IPS-18a (cell line): ENCODE measurements at regions not wholly inside any gene's neighbourhood (a gene's known extent, or its start where the extent isn't known, plus 50 kb on each side); places are given as distances from the start of the nearest gene placed in this dataset.

Experiments
- H3K27ac ChIP-seq: one replicate; pipeline ENCODE4 v1.5.1; 2013; ENCODE audit warnings: low read length
- H3K27me3 ChIP-seq: one replicate; pipeline ENCODE4 v1.6.1; 2013; ENCODE audit warnings: mild to moderate bottlenecking, low read length; ENCODE audit not compliant: control insufficient read depth, insufficient read depth
- H3K36me3 ChIP-seq: one replicate; pipeline ENCODE4 v1.6.1; 2013; ENCODE audit warnings: low read depth, low read length; ENCODE audit not compliant: control insufficient read depth
- H3K4me1 ChIP-seq: one replicate; pipeline ENCODE4 v1.6.1; 2013; ENCODE audit warnings: low read depth, low read length; ENCODE audit not compliant: control insufficient read depth
- H3K4me3 ChIP-seq: one replicate; pipeline ENCODE4 v1.5.1; 2013; ENCODE audit warnings: low read length
- H3K9ac ChIP-seq: one replicate; pipeline ENCODE4 v1.6.1; 2013; ENCODE audit warnings: mild to moderate bottlenecking, low read length, moderate library complexity
- H3K9me3 ChIP-seq: one replicate; pipeline ENCODE4 v1.6.1; 2013; ENCODE audit warnings: low read depth, low read length; ENCODE audit not compliant: control insufficient read depth

DNA sequence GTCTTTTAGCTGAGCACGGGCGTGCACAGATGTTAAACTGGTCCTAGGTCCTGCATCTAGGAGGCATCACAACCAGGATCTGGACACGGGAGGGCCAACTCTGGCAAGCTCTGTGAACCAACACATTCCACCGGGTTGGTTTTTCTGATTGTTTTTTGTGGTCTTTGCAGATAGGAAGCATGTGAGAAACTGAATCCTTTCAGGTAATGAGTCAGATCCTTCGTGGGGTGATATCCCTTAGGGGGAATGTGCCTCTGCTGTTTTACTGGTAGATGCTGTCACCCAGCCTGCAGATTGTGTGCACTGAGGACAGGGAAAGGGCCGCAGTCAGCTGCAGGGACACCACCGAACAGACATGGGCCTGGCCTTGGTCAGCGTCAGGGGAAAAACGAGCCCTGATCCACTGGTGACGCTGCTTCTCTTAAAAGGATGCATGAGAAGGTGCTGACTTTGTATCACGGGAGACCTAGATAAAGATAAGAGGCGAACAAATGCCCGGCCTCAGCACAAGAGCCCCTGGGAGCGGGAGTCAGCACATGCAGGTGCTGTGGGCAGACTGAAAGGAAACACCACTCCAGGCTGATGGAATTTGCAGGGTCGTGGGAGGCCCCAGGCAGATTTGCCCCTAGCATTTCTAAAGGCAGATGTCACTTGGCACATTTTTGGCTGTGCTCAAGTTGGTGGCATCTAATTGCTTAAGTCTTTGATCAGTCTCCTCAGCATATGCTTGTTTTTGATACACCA lies 51.1 kb downstream of the DOP1B start:
- Histone ChIP-seq H3K27ac (no peak overlapping the region), H3K4me3 (no peak overlapping the region), H3K36me3 (no peaks in the 10 kb centered on the region), H3K9me3 (no peaks in the 10 kb centered on the region), H3K27me3 (no peaks in the 10 kb centered on the region), H3K4me1 (peaks cover 3% of the 10 kb centered on the region), H3K9ac (no peak overlapping the region)

DNA sequence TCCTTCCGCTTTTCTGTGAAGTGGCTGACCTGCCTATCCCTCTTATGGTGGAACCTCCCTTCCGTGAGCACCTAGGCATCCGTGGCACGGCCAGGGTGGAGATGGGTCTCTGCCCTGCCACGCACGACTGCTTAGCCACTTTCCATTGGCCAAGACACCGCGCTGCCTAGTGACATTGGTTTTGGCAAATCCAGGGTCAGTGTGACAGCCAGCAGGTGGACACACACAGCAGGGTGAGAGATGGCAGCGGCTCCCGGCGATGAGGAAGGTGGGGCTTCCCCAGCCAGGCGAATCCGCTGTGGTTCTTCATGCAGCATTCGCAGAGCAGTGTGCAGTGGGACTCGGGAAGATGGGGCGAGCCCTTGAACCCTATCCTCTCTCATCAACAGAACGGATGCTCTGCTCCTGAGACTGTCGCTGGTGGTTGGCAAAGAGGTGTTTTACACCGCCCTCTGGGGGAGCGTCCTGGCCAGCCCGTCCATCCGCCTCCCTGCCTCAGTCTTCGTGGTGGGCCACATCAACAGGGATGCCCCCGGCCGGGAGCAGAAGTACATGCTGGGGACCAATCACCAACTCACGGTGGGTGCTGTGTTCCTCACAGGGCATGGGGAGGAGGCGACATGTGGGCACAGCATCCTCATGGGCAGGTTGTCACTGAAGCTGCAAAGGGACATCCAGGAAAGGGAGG lies 51.8 kb downstream of the DOP1B start:
- Histone ChIP-seq H3K9ac (no peak overlapping the region), H3K27ac (no peak overlapping the region), H3K4me1 (peaks cover 3% of the 10 kb centered on the region), H3K9me3 (no peaks in the 10 kb centered on the region), H3K27me3 (no peaks in the 10 kb centered on the region), H3K36me3 (no peaks in the 10 kb centered on the region), H3K4me3 (no peak overlapping the region)

DNA sequence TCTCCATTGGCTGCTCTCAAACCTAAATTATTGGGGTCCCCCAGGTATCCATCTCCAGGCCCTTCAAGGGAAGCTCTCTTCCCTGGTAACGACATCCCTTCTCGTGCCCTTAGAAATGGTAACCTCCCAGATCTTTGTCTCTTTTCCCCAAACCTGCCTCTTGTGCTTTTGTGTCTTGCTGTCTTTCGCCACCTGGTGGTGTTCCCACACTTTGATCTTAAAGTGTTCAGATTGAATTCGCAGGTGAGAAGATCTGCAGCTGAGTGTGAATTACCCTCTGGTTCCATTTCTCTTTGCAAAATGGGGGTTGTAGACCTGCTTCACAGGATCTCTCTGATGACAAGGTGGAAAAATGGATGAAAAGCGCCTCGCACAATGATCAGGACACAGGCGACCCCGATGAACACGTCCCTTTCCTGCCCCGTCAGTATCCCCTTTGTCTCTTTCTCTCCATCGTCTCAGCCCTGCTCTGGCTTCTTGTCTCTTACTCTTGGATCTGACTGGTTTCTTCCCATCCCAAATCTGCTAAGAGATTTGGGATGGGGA lies 53.1 kb downstream of the DOP1B start:
- Histone ChIP-seq H3K9ac (no peak overlapping the region), H3K27me3 (no peaks in the 10 kb centered on the region), H3K27ac (no peak overlapping the region), H3K4me3 (no peak overlapping the region), H3K9me3 (no peaks in the 10 kb centered on the region), H3K36me3 (no peaks in the 10 kb centered on the region), H3K4me1 (peaks cover 3% of the 10 kb centered on the region)

DNA sequence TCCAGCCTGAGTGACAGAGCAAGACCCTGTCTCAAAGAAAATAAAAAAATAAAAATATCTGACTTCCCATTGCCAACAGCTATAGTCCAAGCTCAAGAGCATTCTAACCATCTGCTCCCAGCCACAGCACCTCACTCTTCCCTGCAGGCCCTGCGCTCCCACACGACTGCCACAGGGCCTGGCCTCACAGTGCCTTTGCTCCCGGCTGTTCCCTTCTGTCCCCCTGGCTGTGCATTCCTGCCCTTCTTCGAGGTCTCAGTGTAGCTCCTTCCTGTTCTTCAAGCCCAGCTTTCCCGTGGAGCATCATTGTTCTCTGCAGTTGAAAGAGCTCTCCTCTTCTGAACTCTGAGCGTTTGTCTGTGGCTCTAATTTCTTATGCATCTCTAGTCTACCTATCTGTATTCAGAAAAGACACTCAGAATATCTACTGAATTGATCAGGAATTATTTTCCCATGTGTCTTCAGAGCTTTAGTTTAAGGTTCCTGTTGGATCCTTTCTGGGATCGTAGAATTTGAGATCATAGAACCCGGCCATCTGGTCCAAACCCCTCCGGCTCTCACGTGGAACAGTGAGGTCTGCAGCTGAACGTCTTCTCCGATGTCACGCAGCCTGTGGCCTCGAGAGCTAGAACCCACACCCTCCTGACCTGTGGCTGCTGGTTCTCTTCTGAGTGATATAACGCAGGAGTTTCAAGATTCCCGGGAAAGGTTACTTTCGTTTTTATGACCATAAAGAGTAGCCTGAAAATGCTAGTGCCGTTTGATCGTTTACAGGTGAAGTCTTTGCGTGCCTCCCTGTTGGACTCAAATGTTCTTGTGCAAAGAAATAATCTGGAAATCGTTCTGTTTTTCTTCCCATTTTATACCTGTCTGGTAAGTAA lies 54.4 kb downstream of the DOP1B start:
- Histone ChIP-seq H3K27me3 (no peaks in the 10 kb centered on the region), H3K36me3 (no peaks in the 10 kb centered on the region), H3K27ac (no peak overlapping the region), H3K9me3 (no peaks in the 10 kb centered on the region), H3K4me1 (peaks cover 3% of the 10 kb centered on the region), H3K4me3 (no peak overlapping the region), H3K9ac (no peak overlapping the region)

DNA sequence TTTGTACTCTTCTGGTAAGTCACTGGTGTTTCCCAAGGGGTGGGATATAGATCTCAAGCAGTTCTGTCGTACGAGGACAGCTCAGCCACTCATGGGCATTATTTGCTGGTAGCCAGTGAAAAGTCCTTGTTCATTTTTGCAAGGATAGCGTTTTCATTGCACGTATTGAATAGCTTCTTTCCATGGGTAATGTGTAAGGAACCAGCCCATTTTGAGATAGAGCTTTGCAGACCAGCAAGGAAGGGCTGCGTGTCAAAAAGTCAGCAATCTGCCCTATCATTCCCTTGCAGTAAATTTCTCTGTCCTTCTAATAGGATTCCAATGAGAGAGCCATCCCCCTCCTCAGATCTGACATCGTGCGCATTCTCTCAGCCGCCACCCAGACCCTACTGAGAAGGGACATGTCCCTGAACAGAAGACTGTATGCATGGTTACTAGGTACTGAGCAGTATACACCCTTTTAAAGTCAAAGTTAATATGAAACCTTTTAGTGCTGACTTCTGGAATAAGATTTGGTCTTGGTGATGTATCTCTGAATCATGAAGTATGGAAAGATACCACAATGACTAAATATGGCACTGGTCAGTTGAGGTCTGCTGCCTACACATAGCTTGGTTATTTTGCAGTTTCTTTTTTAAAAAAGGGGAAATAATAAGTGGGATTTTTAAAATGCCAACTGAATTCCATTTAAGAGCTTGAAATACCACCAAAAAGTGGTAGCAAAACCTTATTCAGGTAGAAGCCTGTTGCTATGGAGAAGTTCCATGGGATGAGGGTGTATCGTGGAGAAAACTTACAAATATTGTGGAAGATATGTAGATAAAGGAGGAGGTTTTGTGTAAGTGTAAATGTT lies 55.3 kb downstream of the DOP1B start:
- Histone ChIP-seq H3K27ac (no peak overlapping the region), H3K9ac (no peak overlapping the region), H3K36me3 (no peaks in the 10 kb centered on the region), H3K9me3 (no peaks in the 10 kb centered on the region), H3K27me3 (no peaks in the 10 kb centered on the region), H3K4me3 (no peak overlapping the region), H3K4me1 (peaks cover 3% of the 10 kb centered on the region)

DNA sequence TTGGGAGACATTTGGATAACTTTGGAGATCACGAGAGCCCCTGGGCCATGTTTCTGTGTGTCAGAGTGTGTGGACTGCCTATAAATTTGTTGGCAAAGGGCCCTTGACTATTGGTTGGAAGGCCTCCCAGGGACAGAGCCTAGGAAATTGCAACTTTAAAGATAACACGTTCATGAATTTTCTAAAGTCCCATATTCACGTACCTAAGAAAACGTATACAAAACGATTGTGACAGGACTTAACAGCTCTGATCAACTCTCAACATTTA lies 55.8 kb downstream of the DOP1B start:
- H3K36me3 ChIP-seq: no peaks in the 10 kb centered on the region
- H3K27me3 ChIP-seq: no peaks in the 10 kb centered on the region
- no peak overlapping the region for H3K27ac ChIP-seq
- no peak overlapping the region for H3K9ac ChIP-seq
- H3K4me3 ChIP-seq: no peak overlapping the region
- peaks cover 3% of the 10 kb centered on the region for H3K4me1 ChIP-seq
- H3K9me3 ChIP-seq: no peaks in the 10 kb centered on the region

DNA sequence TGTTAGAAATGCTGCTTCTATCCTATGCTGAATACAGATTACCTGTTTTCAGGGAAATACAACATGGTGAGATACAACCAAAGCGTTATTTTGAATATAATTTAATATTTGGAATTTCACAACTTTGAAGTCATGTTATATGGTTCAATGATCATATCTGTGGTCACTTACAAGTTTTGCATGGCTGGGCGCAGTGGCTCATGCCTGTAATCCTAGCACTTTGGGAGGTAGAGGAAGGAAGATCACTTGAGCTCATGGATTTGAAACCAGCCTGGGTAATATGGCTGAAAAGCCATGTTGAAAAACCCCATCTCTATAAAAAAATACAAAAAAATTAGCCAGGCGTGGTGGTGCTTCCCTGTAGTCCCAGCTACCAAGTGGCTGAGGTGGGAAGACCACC lies 57.9 kb downstream of the DOP1B start:
- Histone ChIP-seq H3K9me3 (no peaks in the 10 kb centered on the region), H3K27me3 (no peaks in the 10 kb centered on the region), H3K27ac (no peak overlapping the region), H3K4me3 (no peak overlapping the region), H3K36me3 (no peaks in the 10 kb centered on the region), H3K9ac (no peak overlapping the region), H3K4me1 (peaks cover 3% of the 10 kb centered on the region)

DNA sequence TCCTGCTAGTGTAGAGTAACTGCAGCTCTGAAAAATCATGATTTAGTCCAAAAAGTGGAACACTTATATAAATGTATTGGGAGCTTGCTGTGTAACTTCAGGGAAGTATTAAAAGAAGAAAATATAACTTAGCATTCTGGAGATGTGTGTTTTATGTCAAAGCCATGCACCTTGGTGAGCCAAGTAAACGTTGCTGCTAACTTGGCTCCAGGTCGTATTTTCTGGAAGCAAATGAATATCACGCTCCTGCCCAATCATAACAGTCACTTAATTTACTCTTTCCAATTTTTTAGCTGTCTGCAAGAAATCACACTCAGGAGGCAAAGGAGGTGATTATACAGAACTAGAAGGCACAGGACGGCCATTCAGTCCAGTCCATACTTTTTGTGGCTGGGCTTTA lies 61.1 kb downstream of the DOP1B start:
- Histone ChIP-seq H3K4me3 (no peak overlapping the region), H3K27ac (no peak overlapping the region), H3K36me3 (no peaks in the 10 kb centered on the region), H3K27me3 (no peaks in the 10 kb centered on the region), H3K9me3 (no peaks in the 10 kb centered on the region), H3K4me1 (no peaks in the 10 kb centered on the region), H3K9ac (no peak overlapping the region)

DNA sequence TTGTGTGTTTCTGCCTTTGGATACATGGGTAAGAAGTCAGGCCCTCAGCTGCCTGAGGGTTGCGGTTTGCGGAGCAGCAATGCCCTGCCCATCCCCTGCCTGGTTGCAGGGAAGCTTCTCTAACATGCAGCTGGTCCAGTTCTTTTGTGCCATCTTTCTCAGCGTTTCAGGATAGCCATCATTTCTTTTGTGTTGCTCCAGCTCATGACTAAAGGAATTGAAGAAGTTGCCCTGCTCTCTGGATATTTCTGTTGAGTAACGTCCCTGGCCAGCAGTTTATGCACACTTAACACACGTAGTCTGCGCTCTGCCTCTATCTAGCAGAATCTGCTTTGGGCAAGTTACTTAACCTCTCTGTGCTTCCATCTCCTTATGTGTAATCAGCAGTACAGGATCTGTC lies 62.1 kb downstream of the DOP1B start:
- Histone ChIP-seq H3K9me3 (no peaks in the 10 kb centered on the region), H3K9ac (no peak overlapping the region), H3K27me3 (no peaks in the 10 kb centered on the region), H3K4me1 (no peaks in the 10 kb centered on the region), H3K4me3 (no peak overlapping the region), H3K27ac (no peak overlapping the region), H3K36me3 (no peaks in the 10 kb centered on the region)

DNA sequence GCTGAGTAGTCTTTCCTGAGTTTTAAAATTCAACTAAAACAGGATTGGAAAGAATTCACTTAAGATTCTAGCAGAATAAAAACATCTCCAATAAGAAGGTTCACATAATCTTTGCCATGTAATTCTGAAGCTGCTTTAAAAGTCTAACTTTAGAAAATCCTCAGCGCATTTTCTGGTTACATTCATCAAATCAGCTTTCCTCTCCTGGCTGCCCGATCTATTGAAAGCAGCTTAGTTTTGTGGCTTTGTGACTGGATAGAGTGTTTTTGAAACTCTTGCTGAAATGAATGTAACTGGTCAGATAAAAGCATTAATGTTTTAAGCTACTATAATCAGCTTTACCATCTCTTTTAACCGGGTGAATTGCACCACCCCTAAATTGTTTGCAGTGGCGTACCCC lies 66.8 kb downstream of the DOP1B start:
- Histone ChIP-seq H3K36me3 (peaks cover 4% of the 10 kb centered on the region), H3K4me1 (no peaks in the 10 kb centered on the region), H3K9me3 (no peaks in the 10 kb centered on the region)

DNA sequence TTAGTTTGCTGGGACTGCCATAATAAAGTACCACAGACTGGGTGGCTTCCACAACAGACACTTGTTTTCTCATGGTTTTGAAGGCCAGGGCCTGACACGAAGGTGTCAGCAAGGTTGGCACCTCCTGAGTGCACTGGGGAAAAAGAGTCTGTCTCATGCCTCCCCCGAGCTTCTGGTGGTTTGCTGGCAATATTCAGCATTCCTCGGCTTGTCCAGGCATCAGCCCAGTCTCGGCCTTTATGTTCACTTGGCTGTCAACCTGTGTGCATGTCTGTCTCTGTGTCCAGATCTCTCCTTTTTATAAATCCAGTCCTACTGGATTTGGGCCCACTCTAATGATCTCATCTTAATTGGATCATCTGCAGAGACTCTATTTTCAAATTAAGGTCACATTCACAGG lies 72.6 kb downstream of the DOP1B start:
- Histone ChIP-seq H3K36me3 (peaks cover 4% of the 10 kb centered on the region), H3K4me1 (no peaks in the 10 kb centered on the region), H3K9ac (no peak overlapping the region), H3K4me3 (no peak overlapping the region), H3K9me3 (no peaks in the 10 kb centered on the region), H3K27ac (no peak overlapping the region), H3K27me3 (no peaks in the 10 kb centered on the region)

More for the DNA sequence above, 66.8 kb downstream of the DOP1B start:
- Histone ChIP-seq H3K27me3 (no peaks in the 10 kb centered on the region), H3K27ac (no peak overlapping the region), H3K4me3 (no peak overlapping the region), H3K9ac (no peak overlapping the region)
